T47D (cell line): ENCODE measurements at regions not wholly inside any gene's neighbourhood (a gene's known extent, or its start where the extent isn't known, plus 50 kb on each side); places are given as distances from the start of the nearest gene placed in this dataset.

ENCODE experiments used
- DNase-seq, 2 experiments: peaks; one replicate each; pipeline versions ENCODE4 v3.0.0 to v3.0.0-alpha.2; 2011 to 2012; ENCODE audit warnings: low read depth in 1 of 2, low spot score in 1 of 2
- JUND ChIP-seq: IDR thresholded peaks from 2 replicates; pipeline ENCODE4 v1.6.1; 2012; ENCODE audit warnings: low read depth
- in situ Hi-C: cut with HindIII; loops from 2 replicates; pipeline ENCODE4 v1.10.0; 2016; ENCODE audit warnings: low sequenced_read_pairs, low pct_unique_long_range_greater_than_20kb

DNA sequence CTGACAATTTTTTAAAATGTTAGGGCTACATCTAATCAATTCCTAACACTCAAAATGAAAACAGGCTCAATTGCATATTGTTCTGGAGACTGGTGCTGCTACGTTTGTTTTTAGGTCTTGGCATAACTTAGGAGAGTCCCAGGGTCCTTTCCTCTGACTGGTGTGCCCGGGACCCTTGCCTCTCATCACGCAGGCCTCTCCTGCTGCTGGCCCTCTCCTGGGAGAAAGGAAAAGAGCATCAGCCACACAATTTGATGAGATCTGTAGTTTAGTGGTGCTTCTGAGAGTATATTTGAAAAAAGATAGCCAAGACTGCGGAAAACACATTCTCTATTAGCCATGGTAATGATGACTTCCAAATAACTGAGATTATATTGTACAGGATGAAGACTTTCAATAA is 380.0 kb downstream of the KLF12 start:
- TF ChIP-seq JUND = no peak

GRCh38 chr13:73751290-73751689 is 382.9 kb downstream of the KLF12 start:
- in situ Hi-C loops = no loop called here
- no peak for TF ChIP-seq JUND
- DNase-seq = peak in 1 of 2 experiments; percentile 52

More for the DNA sequence above, 380.0 kb downstream of the KLF12 start:
- DNase-seq = no peak
- in situ Hi-C loops = no loop called here

DNA sequence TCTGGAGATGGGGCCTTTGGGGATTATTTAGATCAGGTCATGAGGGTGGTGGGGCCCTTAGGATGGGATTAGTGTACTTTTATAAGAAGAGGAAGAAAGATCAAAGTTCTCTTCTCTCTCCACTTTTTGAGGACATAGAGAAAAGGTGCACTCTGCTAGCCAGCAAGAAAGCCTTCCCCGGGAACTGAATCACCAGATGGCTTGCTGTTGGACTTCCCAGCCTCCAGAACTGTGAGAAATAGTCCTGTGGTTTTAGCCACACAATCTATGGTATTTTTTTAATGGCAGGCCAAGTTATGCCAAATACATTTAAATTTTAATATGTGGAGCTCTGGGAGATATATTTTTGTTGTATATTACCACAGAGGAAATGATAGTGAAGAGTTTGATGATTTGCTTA is 385.8 kb downstream of the KLF12 start:
- in situ Hi-C loops = no loop called here
- DNase-seq = no peak
- no peak for TF ChIP-seq JUND

- TF ChIP-seq JUND = no peak
- in situ Hi-C loops = no loop called here
- no peak for DNase-seq
These were observed 389.0 kb downstream of the KLF12 start for GRCh38 chr13:73745190-73745589.

DNA sequence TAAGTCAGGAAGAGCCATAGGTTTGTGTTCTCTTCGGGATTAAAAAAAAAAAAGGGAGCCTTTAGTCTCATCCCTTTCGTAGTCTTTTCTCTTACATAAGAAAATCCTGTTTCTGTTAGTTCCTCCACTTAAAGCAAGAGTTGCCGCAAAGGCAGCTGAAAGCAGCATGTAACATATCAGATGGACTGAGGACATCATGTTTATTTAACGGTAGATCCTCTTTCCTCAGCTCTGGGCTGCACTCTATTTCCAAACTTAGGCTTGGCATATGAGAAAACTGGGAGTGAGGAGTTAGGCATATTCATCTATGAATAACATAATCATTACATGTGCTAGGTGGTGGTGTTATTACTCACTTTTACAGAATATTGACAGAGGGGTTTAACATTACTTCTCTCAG is 391.2 kb downstream of the KLF12 start:
- DNase-seq = no peak
- no peak for TF ChIP-seq JUND
- in situ Hi-C loops = no loop called here

DNA sequence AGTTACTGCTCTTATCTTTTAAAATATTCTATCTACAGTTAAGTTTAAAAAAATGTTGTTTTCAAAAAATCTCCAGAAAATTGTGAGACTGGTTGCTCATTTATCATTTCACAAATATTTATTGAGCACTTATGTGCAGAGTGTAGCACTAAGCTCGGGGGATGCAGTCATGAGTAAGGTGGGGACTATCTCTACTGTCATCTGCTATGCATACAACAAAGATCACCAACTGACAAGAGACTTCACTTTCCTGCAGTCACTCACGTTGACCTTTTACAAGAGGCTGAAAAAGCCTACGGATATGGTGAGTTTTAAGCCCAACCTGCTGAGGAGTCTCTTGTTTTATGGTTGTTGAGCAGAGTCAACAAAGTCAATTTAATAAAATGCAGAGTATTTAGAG is 392.5 kb downstream of the KLF12 start:
- DNase-seq = no peak
- in situ Hi-C loops = no loop called here
- TF ChIP-seq JUND = no peak

DNA sequence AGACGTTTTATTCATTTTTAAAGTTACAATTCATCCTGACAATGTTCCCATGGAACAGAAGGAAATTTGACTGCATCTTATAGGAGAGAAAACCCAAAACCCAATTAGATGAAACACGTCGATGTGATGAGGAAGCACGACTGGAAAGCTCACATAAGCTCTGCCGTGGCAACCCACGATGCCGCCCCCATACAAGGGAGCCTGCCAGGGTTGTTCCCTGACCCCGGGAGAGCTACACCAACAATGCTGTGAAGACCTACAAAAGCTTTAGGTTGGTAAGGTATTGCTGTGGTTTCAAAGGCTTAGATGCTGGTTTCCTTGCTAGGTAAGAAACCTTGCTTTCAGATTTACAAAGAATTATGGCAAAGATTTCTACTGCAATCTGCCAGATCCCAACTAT is 393.1 kb downstream of the KLF12 start:
- no peak for TF ChIP-seq JUND
- in situ Hi-C loops = no loop called here
- DNase-seq = no peak

GRCh38 chr13:73740666-73741065 is 393.5 kb downstream of the KLF12 start:
- in situ Hi-C loops = no loop called here
- no peak for TF ChIP-seq JUND
- no peak for DNase-seq

DNA sequence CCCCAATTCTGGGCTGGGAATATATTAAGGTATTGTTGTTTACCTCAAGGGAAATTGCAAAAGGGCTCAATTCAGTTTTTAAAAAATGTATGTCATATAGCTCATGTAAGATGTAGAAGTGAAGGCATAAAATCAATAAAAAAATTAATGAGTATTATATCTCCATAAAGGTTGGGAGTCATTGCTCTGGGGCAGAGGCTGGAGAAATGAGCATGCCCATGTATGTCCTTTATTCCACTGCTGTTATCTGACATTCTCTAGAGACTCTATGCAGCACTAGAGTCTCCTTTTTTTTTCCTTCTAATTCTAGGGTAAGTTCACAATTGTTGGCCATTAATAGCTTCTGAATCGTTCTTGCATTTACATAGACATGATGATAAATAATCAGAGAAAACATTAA is 394.8 kb downstream of the KLF12 start:
- in situ Hi-C loops = no loop called here
- no peak for DNase-seq
- TF ChIP-seq JUND = no peak

DNA sequence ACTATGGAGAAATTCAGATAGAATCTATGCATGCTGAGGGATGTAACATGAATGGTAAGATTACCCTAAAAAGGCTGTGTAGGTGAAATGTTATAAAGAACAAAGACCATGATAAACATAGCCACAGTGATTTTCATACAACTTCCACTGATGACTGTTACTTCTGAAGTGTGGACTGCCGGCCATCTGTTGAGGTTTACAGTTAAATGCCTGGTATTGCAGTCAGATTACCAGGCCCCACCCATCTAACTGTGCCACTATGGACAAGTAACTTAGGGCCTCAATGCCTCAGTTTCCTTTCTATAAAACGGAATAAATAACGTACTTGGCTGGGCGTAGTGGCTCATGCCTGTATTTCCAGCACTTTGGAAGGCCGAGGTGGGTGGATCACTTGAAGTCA is 395.6 kb downstream of the KLF12 start:
- in situ Hi-C loops = no loop called here
- no peak for TF ChIP-seq JUND
- no peak for DNase-seq

GRCh38 chr13:73737214-73737613 is 397.0 kb downstream of the KLF12 start:
- in situ Hi-C loops = no loop called here
- TF ChIP-seq JUND = no peak
- no peak for DNase-seq

DNA sequence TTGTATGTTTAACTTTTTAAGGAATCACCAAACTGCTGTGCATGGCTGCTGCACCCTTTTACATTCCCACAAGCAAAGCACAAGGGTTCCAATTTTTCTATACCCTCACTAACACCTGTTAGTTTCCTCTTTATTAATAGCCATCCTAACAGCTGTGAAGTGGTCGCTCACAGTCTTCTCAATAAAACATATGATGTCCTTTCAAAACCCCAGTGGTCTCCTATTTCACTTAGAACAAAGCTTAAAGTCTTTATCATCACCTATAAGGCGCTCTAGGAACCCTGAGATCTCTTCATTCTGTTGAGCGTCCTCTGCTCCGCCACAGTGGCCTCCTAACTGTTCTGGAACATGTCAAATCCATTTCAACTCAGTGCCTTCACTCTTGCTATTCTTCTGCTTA is 400.5 kb downstream of the KLF12 start:
- no peak for DNase-seq
- in situ Hi-C loops = no loop called here
- no peak for TF ChIP-seq JUND

GRCh38 chr13:73732350-73732749 is 401.9 kb downstream of the KLF12 start:
- in situ Hi-C loops = no loop called here
- no peak for TF ChIP-seq JUND
- DNase-seq = no peak

DNA sequence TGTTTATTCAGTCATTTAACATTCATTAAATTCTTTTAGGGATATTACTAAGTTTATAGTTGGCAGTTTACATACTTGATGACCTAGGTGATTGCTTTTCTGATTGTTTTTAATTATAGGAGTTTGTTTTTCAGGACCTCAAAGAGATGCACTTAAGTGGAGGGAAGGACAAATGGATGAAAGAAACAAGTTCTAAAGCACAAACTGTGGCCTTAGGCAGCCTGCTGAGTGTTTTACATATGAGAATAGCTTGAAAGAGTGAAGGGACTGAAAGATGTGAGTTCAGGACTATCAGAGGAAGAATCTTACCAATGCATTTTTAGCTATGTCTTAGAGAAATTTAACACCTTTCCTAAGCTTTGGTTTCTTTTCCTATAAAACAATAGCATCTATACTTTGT is 402.6 kb downstream of the KLF12 start:
- TF ChIP-seq JUND = no peak
- DNase-seq = no peak
- in situ Hi-C loops = no loop called here
